CD4-positive, alpha-beta T cell treated with Interleukin-2 at 100 ng/mL for 4 hours (primary cell): ENCODE measurements at regions not wholly inside any gene's neighbourhood (a gene's known extent, or its start where the extent isn't known, plus 50 kb on each side); places are given as distances from the start of the nearest gene placed in this dataset.

Experiments used
- DNase-seq: peaks from one replicate; pipeline ENCODE4 v3.0.0-alpha.2; 2020; ENCODE audit warnings: low spot score

GRCh38 chr4:128527946-128528576, 240.4 kb upstream of the PGRMC2 start:
- DNase-seq: no peak

- no peak for DNase-seq
These were observed 239.7 kb upstream of the PGRMC2 start for GRCh38 chr4:128527351-128527750.

- DNase-seq: no peak
These were observed 238.5 kb upstream of the PGRMC2 start for GRCh38 chr4:128525992-128526630.

- DNase-seq: no peak
These were observed 237.8 kb upstream of the PGRMC2 start for GRCh38 chr4:128525387-128525786.

- DNase-seq: no peak
These were observed 236.7 kb upstream of the PGRMC2 start for GRCh38 chr4:128524311-128524710.

GRCh38 chr4:128521648-128522111, 234.1 kb upstream of the PGRMC2 start:
- no peak for DNase-seq

GRCh38 chr4:128521156-128521555, 233.5 kb upstream of the PGRMC2 start:
- no peak for DNase-seq

- DNase-seq: no peak
These were observed 231.7 kb upstream of the PGRMC2 start for GRCh38 chr4:128519163-128519830.

- DNase-seq: no peak
These were observed 230.3 kb upstream of the PGRMC2 start for GRCh38 chr4:128517739-128518510.

GRCh38 chr4:128517096-128517738, 229.6 kb upstream of the PGRMC2 start:
- no peak for DNase-seq

GRCh38 chr4:128516301-128516969, 228.8 kb upstream of the PGRMC2 start:
- DNase-seq: no peak

GRCh38 chr4:128513664-128514484, 226.3 kb upstream of the PGRMC2 start:
- DNase-seq: no peak

GRCh38 chr4:128512767-128513322, 225.2 kb upstream of the PGRMC2 start:
- no peak for DNase-seq

GRCh38 chr4:128512161-128512560, 224.5 kb upstream of the PGRMC2 start:
- no peak for DNase-seq

- no peak for DNase-seq
These were observed 223.2 kb upstream of the PGRMC2 start for GRCh38 chr4:128510850-128511249.

- no peak for DNase-seq
These were observed 215.4 kb upstream of the PGRMC2 start for GRCh38 chr4:128502818-128503527.

- DNase-seq: no peak
These were observed 213.6 kb upstream of the PGRMC2 start for GRCh38 chr4:128501239-128501638.

GRCh38 chr4:128488055-128488705, 200.6 kb upstream of the PGRMC2 start:
- DNase-seq: no peak

GRCh38 chr4:128484896-128485295, 197.3 kb upstream of the PGRMC2 start:
- DNase-seq: no peak
